ENCODE measurements at regions not wholly inside any gene's neighbourhood (a gene's known extent, or its start where the extent isn't known, plus 50 kb on each side); places are given as distances from the start of the nearest gene placed in this dataset.

DNA sequence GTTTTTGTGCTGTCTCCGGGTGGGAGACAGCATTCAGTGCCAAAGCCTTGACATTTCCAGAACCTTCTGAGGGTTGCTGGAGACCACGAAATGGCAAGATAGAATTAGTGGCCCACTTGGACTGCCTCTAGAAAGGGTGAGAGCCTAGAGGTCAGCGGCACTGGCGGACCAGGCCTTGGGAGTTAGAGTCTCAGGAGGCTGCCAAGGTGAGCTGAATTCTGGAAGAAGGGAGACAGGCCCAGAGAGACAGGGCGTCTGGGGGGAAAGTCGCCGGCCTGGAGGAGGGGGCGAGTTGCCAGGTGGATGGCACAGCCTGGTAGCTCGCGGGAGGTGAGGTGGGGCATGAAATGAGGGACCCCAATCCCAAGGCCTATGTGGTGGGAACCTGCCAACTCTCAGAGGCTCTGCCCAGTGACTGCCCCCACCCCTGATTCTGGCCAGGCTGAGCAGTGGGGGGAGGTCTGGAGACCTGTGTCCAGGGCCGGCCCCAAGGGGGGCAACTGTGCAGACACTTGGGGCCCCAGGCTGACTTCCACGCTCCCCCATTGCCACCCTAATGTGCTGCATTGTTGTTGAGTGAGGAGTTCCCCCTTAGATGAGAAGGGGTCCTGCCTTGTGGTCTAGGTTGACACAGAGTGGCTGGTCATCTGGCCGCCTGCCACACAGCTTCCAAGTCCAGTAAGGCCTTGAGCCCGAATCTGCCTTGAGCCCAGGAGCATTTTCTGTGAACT, 211.1 kb upstream of the CIBAR2 start:
- TF ChIP-seq, protein P1, sequence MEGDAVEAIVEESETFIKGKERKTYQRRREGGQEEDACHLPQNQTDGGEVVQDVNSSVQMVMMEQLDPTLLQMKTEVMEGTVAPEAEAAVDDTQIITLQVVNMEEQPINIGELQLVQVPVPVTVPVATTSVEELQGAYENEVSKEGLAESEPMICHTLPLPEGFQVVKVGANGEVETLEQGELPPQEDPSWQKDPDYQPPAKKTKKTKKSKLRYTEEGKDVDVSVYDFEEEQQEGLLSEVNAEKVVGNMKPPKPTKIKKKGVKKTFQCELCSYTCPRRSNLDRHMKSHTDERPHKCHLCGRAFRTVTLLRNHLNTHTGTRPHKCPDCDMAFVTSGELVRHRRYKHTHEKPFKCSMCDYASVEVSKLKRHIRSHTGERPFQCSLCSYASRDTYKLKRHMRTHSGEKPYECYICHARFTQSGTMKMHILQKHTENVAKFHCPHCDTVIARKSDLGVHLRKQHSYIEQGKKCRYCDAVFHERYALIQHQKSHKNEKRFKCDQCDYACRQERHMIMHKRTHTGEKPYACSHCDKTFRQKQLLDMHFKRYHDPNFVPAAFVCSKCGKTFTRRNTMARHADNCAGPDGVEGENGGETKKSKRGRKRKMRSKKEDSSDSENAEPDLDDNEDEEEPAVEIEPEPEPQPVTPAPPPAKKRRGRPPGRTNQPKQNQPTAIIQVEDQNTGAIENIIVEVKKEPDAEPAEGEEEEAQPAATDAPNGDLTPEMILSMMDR (IDR thresholded peaks at IDR 0.05; ENCODE audit: poor library complexity): no peak
- TF ChIP-seq EZH2phosphoT487 (IDR thresholded peaks at IDR 0.05; ENCODE audit: low read depth, severe bottlenecking, unreplicated experiment) (no peak), EZH2 (IDR thresholded peaks at IDR 0.05; ENCODE audit: borderline replicate concordance) (no peak)

Measured in hepatocyte (in vitro differentiated cells).